HEK293T (cell line): ENCODE measurements at regions not wholly inside any gene's neighbourhood (a gene's known extent, or its start where the extent isn't known, plus 50 kb on each side); places are given as distances from the start of the nearest gene placed in this dataset.

Experiments used
- BHLHE40 ChIP-seq: fragments of 450-650 bp; IDR thresholded peaks from 2 replicates; pipeline ENCODE4 v1.6.1; 2016; ENCODE audit warnings: mild to moderate bottlenecking, moderate library complexity, borderline replicate concordance
- NFRKB ChIP-seq: fragments of 450-650 bp; IDR thresholded peaks from 2 replicates; pipeline ENCODE4 v1.6.1; 2016; ENCODE audit warnings: mild to moderate bottlenecking, moderate library complexity
- SP1 ChIP-seq: fragments of 450-650 bp; IDR thresholded peaks from 2 replicates; pipeline ENCODE4 v1.6.1; 2017
- SUZ12 ChIP-seq: fragments of 450-650 bp; IDR thresholded peaks from 2 replicates; pipeline ENCODE4 v1.6.1; 2016; ENCODE audit warnings: mild to moderate bottlenecking

DNA sequence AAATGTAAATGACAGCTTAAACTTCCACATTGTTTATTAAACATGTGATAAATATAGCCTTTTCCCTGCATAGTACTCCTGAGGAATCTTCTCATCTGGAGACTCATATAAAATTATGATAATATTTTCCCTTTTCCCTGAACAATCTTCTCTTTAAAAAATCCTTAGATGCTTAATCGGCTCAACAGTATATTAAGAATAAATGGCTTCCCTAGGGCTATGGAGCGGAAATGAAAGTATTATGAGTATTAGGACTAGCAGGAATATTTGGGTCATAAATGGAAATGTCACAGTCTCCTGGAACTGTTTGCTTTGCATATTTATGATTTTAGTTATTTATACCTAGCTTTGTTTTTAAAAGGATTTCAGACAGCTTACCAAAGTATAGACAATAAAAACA lies 200.7 kb upstream of the PDE5A start:
- TF ChIP-seq BHLHE40 (no peak), NFRKB (no peak), SUZ12 (no peak), SP1 (no peak)
